Endothelial cell of umbilical vein (primary cell): ENCODE measurements at regions not wholly inside any gene's neighbourhood (a gene's known extent, or its start where the extent isn't known, plus 50 kb on each side); places are given as distances from the start of the nearest gene placed in this dataset.

Experiments used
- BruUV-seq: library from RNA; stranded (reverse); fragments of 400-500 nt; replicated peaks from 2 replicates; lab custom pipeline; 2021; lab: Mats Ljungman, UMichigan
- CTCF ChIA-PET: fragments of 300-600, 350-600 bp; sonication (Branson Sonifier 250); formaldehyde crosslinking; loops from one replicate; lab custom pipeline; 2021; ENCODE audit warnings: antibody characterized with exemption, inconsistent platforms; lab: Charles Lee
- POLR2A ChIA-PET: fragments of 300-600, 350-600 bp; sonication (Branson Sonifier 250); formaldehyde crosslinking; loops from one replicate; lab custom pipeline; 2021; ENCODE audit warnings: antibody characterized with exemption, inconsistent platforms; lab: Charles Lee
- DNase-seq: peaks from one replicate; pipeline ENCODE4 v3.0.0-alpha.2; 2011; ENCODE audit warnings: low read depth, low spot score
- FAIRE-seq: peaks from 2 replicates; lab custom pipeline; 2011; peaks lifted over from hg19 to GRCh38; lab: Jason Lieb, UNC
- H2AFZ ChIP-seq: 2 replicates; pipeline ENCODE4 v1.6.0; 2012; ENCODE audit warnings: low read depth, low read length, control low read depth, inconsistent platforms
- H3K27ac ChIP-seq: 2 replicates; pipeline ENCODE4 v1.5.1; 2011; ENCODE audit warnings: low read depth, mild to moderate bottlenecking, control low read depth, low read length, moderate library complexity; ENCODE audit not compliant: insufficient read depth
- H3K27me3 ChIP-seq, 2 experiments: 2 replicates each; pipeline versions ENCODE4 v1.6.0 to v1.6.1; 2011; ENCODE audit warnings: low read length in 2 of 2, mixed read lengths in 1 of 2; ENCODE audit not compliant: control insufficient read depth in 2 of 2, insufficient read depth in 2 of 2
- H3K36me3 ChIP-seq, 2 experiments: 2 replicates in 1 of 2; 3 replicates in 1 of 2; pipeline ENCODE4 v1.5.1; 2011; ENCODE audit warnings: low read length in 2 of 2, mild to moderate bottlenecking in 1 of 2, moderate library complexity in 1 of 2; ENCODE audit not compliant: control insufficient read depth in 2 of 2, insufficient read depth in 2 of 2; ENCODE audit errors: extremely low read depth in 1 of 2
- H3K4me1 ChIP-seq: 3 replicates; pipeline ENCODE4 v1.5.1; 2011; ENCODE audit warnings: mild to moderate bottlenecking, low read length; ENCODE audit not compliant: control insufficient read depth, insufficient read depth; ENCODE audit errors: extremely low read depth
- H3K4me2 ChIP-seq: 2 replicates; pipeline ENCODE4 v1.6.1; 2011; ENCODE audit warnings: low read length, control low read depth, mixed read lengths; ENCODE audit not compliant: insufficient read depth
- H3K4me3 ChIP-seq, 3 experiments: fragments of 200-600 bp in 1 of 3; sonication (generic), shearing (Covaris generic) in 1 of 3; replicated peaks in 1 of 3; 2 replicates each; pipeline ENCODE4 v1.5.1; 2011 to 2016; ENCODE audit warnings: control low read depth in 3 of 3, low read length in 3 of 3, mild to moderate bottlenecking in 2 of 3, inconsistent platforms in 1 of 3, low read depth in 1 of 3, moderate library complexity in 1 of 3; ENCODE audit not compliant: insufficient read depth in 1 of 3
- H3K79me2 ChIP-seq: 2 replicates; pipeline ENCODE4 v1.6.0; 2012; ENCODE audit warnings: low read length, inconsistent platforms; ENCODE audit not compliant: control insufficient read depth, insufficient read depth
- H3K9ac ChIP-seq: replicated peaks from 2 replicates; pipeline ENCODE3; 2011; ENCODE audit warnings: low read length, control low read depth; ENCODE audit not compliant: insufficient read depth; ENCODE audit errors: extremely low read depth
- H3K9me1 ChIP-seq: replicated peaks from 3 replicates; pipeline ENCODE4 v1.6.0; 2011; ENCODE audit warnings: mild to moderate bottlenecking, low read length; ENCODE audit not compliant: control insufficient read depth, insufficient read depth; ENCODE audit errors: extremely low read depth
- H3K9me3 ChIP-seq: replicated peaks from 2 replicates; pipeline ENCODE4 v1.5.1; 2012; ENCODE audit warnings: low read length, inconsistent platforms; ENCODE audit not compliant: control insufficient read depth, insufficient read depth
- H4K20me1 ChIP-seq: replicated peaks from 2 replicates; pipeline ENCODE3; 2011; ENCODE audit warnings: mild to moderate bottlenecking, low read length; ENCODE audit not compliant: control insufficient read depth, insufficient read depth; ENCODE audit errors: extremely low read depth
- EZH2 ChIP-seq: IDR thresholded peaks from 2 replicates; pipeline ENCODE4 v1.6.1; 2012; ENCODE audit warnings: borderline replicate concordance, low read depth, mild to moderate bottlenecking, moderate library complexity, low read length, inconsistent platforms; ENCODE audit not compliant: severe bottlenecking
- FOS ChIP-seq: IDR thresholded peaks from 2 replicates; pipeline ENCODE4 v1.6.1; 2011; ENCODE audit warnings: mild to moderate bottlenecking, low read length, moderate library complexity, borderline replicate concordance; ENCODE audit not compliant: insufficient read depth
- GATA2 ChIP-seq: IDR thresholded peaks from 2 replicates; pipeline ENCODE4 v1.7.0; 2011; ENCODE audit warnings: low read depth, mild to moderate bottlenecking, moderate library complexity, mixed read lengths, low read length; ENCODE audit not compliant: insufficient read length, insufficient read depth
- JUN ChIP-seq: IDR thresholded peaks from 2 replicates; pipeline ENCODE4 v1.6.1; 2011; ENCODE audit warnings: borderline replicate concordance, low read depth; ENCODE audit not compliant: insufficient read length, insufficient read depth
- MYC ChIP-seq: IDR thresholded peaks from one replicate; pipeline ENCODE4 v1.6.1; 2011; ENCODE audit warnings: mild to moderate bottlenecking, low read depth, low read length
- POLR2A ChIP-seq: IDR thresholded peaks from 2 replicates; pipeline ENCODE4 v1.6.1; 2012; ENCODE audit warnings: low read depth, mild to moderate bottlenecking, control low read depth, low read length
- POLR2AphosphoS5 ChIP-seq: IDR thresholded peaks from 2 replicates; pipeline ENCODE4 v1.6.1; 2012; ENCODE audit warnings: low read depth, mild to moderate bottlenecking, control low read depth, low read length, moderate library complexity; ENCODE audit not compliant: insufficient read depth
- dilution Hi-C: fragments of 300-500 bp; cut with MboI; formaldehyde crosslinking; loops from one replicate; pipeline ENCODE4 v1.15.0; 2019; ENCODE audit warnings: low sequenced_read_pairs; ENCODE audit not compliant: extremely low pct_ligation_motif_present
- intact Hi-C: fragments of 100-400 bp; cut with micrococcal nuclease; formaldehyde crosslinking; loops from one replicate; pipeline ENCODE4 v1.10.0; 2022
- TF ChIP-seq, protein P1 (sequence below), 2 donors: IDR thresholded peaks; 1 replicate in 1 of 2; 2 replicates in 1 of 2; pipeline ENCODE4 v1.5.1; 2011; ENCODE audit warnings: low read length in 2 of 2, mild to moderate bottlenecking in 2 of 2, moderate library complexity in 2 of 2, control low read depth in 1 of 2, inconsistent platforms in 1 of 2, low read depth in 1 of 2; ENCODE audit not compliant: insufficient read depth in 1 of 2; ENCODE audit errors: extremely low read depth in 1 of 2
- TF ChIP-seq, protein P2 (sequence below): IDR thresholded peaks from 2 replicates; pipeline ENCODE4 v1.6.1; 2011; ENCODE audit not compliant: insufficient read depth, insufficient read length

DNA sequence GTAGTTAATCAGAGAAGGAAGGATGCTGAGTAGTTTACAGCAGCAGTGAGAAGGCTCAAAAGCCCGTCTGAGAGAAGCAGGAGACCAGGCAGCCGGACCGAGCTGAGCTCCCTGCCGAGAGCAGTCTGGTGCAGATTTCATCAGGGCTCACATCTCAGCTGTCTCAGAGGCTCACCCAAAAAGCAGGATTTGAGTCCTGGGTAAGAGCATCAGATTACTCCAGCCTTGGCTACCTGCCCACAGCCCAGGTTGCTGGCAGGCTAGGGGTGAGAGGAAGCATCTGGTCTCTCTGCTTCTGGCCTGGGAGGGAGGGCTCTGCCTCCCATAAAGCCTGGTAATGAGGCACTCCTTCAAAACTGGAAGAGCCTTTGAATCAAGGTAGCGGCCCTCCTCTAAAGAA, 140.5 kb downstream of the ST6GAL2 start:
- no peak overlapping the region for H3K4me2 ChIP-seq
- H3K4me3 ChIP-seq = no peak overlapping the region
- H3K79me2 ChIP-seq = no peaks in the 10 kb centered on the region
- dilution Hi-C loops (no loop called here), intact Hi-C loops (no loop called here)
- FAIRE-seq = no peak
- peaks cover 10% of the 10 kb centered on the region for H3K9me3 ChIP-seq
- H3K9ac ChIP-seq = no peak overlapping the region
- no peak for DNase-seq
- TF ChIP-seq EZH2 = no peak
- TF ChIP-seq, protein P1, sequence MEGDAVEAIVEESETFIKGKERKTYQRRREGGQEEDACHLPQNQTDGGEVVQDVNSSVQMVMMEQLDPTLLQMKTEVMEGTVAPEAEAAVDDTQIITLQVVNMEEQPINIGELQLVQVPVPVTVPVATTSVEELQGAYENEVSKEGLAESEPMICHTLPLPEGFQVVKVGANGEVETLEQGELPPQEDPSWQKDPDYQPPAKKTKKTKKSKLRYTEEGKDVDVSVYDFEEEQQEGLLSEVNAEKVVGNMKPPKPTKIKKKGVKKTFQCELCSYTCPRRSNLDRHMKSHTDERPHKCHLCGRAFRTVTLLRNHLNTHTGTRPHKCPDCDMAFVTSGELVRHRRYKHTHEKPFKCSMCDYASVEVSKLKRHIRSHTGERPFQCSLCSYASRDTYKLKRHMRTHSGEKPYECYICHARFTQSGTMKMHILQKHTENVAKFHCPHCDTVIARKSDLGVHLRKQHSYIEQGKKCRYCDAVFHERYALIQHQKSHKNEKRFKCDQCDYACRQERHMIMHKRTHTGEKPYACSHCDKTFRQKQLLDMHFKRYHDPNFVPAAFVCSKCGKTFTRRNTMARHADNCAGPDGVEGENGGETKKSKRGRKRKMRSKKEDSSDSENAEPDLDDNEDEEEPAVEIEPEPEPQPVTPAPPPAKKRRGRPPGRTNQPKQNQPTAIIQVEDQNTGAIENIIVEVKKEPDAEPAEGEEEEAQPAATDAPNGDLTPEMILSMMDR (IDR thresholded peaks at IDR 0.05; ENCODE audit: extremely low read depth in 1 of 2, insufficient read depth in 1 of 2, low read depth in 1 of 2, low read length in 2 of 2) = no peak
- TF ChIP-seq POLR2AphosphoS5 = no peak
- no peak for TF ChIP-seq POLR2A
- TF ChIP-seq GATA2 = no peak
- TF ChIP-seq FOS = no peak
- TF ChIP-seq MYC = no peak
- TF ChIP-seq, protein P2, sequence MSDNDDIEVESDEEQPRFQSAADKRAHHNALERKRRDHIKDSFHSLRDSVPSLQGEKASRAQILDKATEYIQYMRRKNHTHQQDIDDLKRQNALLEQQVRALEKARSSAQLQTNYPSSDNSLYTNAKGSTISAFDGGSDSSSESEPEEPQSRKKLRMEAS = no peak
- TF ChIP-seq JUN = no peak
- H3K27ac ChIP-seq = no peak overlapping the region
- no peaks in the 10 kb centered on the region for H3K27me3 ChIP-seq
- BruUV-seq = no TSS peak
- no peaks in the 10 kb centered on the region for H3K36me3 ChIP-seq
- H2AFZ ChIP-seq = no peak overlapping the region
- H4K20me1 ChIP-seq = no peaks in the 10 kb centered on the region
- no peaks in the 10 kb centered on the region for H3K9me1 ChIP-seq
- ChIA-PET POLR2A (no interaction called here), CTCF (no interaction called here)
- H3K4me1 ChIP-seq = no peaks in the 10 kb centered on the region
